Mesenchymal stem cell (in vitro differentiated cells and primary cell): ENCODE measurements at regions not wholly inside any gene's neighbourhood (a gene's known extent, or its start where the extent isn't known, plus 50 kb on each side); places are given as distances from the start of the nearest gene placed in this dataset.

Experiments
- DNase-seq: peaks from one replicate; pipeline ENCODE4 v3.0.0-alpha.2; 2013
- H2AFZ ChIP-seq: one replicate; pipeline ENCODE4 v1.6.1; 2013; ENCODE audit warnings: low read depth, mild to moderate bottlenecking, control low read depth, inconsistent platforms, low read length, moderate library complexity
- H2AK5ac ChIP-seq: 2 replicates; pipeline ENCODE4 v1.6.1; 2013; ENCODE audit warnings: low read length, moderate library complexity, mild to moderate bottlenecking, inconsistent platforms; ENCODE audit not compliant: severe bottlenecking
- H2BK120ac ChIP-seq: one replicate; pipeline ENCODE4 v1.6.1; 2013; ENCODE audit warnings: low read depth, mild to moderate bottlenecking, inconsistent platforms, low read length, moderate library complexity
- H2BK12ac ChIP-seq, 2 experiments: one replicate each; pipeline ENCODE4 v1.6.1; 2013; ENCODE audit warnings: inconsistent platforms in 2 of 2, low read length in 2 of 2, mild to moderate bottlenecking in 2 of 2, moderate library complexity in 2 of 2, control low read depth in 1 of 2
- H2BK15ac ChIP-seq: one replicate; pipeline ENCODE4 v1.6.1; 2013; ENCODE audit warnings: mild to moderate bottlenecking, low read depth, inconsistent platforms; ENCODE audit not compliant: poor library complexity, severe bottlenecking
- H2BK5ac ChIP-seq: 2 replicates; pipeline ENCODE4 v1.6.1; 2013; ENCODE audit warnings: low read depth, mild to moderate bottlenecking, low read length, control low read depth, inconsistent platforms; ENCODE audit not compliant: poor library complexity, severe bottlenecking
- H3K14ac ChIP-seq, 2 experiments: one replicate each; pipeline ENCODE4 v1.6.1; 2013; ENCODE audit warnings: inconsistent platforms in 2 of 2, low read length in 2 of 2, control low read depth in 1 of 2, mild to moderate bottlenecking in 1 of 2, moderate library complexity in 1 of 2
- H3K18ac ChIP-seq, 2 experiments: one replicate each; pipeline ENCODE4 v1.6.1; 2013; ENCODE audit warnings: inconsistent platforms in 2 of 2, low read length in 2 of 2, control low read depth in 1 of 2, low read depth in 1 of 2, mild to moderate bottlenecking in 1 of 2
- H3K23ac ChIP-seq, 2 experiments: one replicate each; pipeline ENCODE4 v1.6.1; 2013; ENCODE audit warnings: inconsistent platforms in 2 of 2, low read length in 2 of 2, mild to moderate bottlenecking in 2 of 2, moderate library complexity in 2 of 2, control low read depth in 1 of 2
- H3K27ac ChIP-seq: 2 replicates; pipeline ENCODE4 v1.5.1; 2013; ENCODE audit warnings: mild to moderate bottlenecking, moderate library complexity, low read length, control low read depth, inconsistent platforms; ENCODE audit not compliant: poor library complexity, severe bottlenecking
- H3K27me3 ChIP-seq, 2 experiments: 2 replicates each; pipeline versions ENCODE4 v1.6.1 to v1.7.0; 2013; ENCODE audit warnings: low read length in 2 of 2, mild to moderate bottlenecking in 2 of 2, moderate library complexity in 2 of 2, control low read depth in 1 of 2, inconsistent platforms in 1 of 2; ENCODE audit not compliant: control insufficient read depth in 1 of 2, insufficient read depth in 1 of 2
- H3K36me3 ChIP-seq, 2 experiments: 2 replicates each; pipeline versions ENCODE4 v1.6.1 to v1.7.0; 2013; ENCODE audit warnings: low read length in 2 of 2, control low read depth in 1 of 2, inconsistent platforms in 1 of 2, low read depth in 1 of 2, mild to moderate bottlenecking in 1 of 2; ENCODE audit not compliant: insufficient read depth in 2 of 2, control insufficient read depth in 1 of 2
- H3K4ac ChIP-seq, 2 experiments: one replicate each; pipeline ENCODE4 v1.6.1; 2013; ENCODE audit warnings: inconsistent platforms in 2 of 2, low read length in 2 of 2, mild to moderate bottlenecking in 2 of 2, moderate library complexity in 2 of 2, control low read depth in 1 of 2, low read depth in 1 of 2
- H3K4me1 ChIP-seq: 2 replicates; pipeline ENCODE4 v1.6.1; 2013; ENCODE audit warnings: low read depth, low read length, control low read depth; ENCODE audit not compliant: control insufficient read depth, insufficient read depth
- H3K4me2 ChIP-seq: 2 replicates; pipeline ENCODE4 v1.6.1; 2013; ENCODE audit warnings: low read length, mild to moderate bottlenecking, inconsistent platforms; ENCODE audit not compliant: poor library complexity, severe bottlenecking
- H3K4me3 ChIP-seq, 2 experiments: 2 replicates each; pipeline versions ENCODE4 v1.5.1 to v1.7.0; 2013; ENCODE audit warnings: low read length in 2 of 2, mild to moderate bottlenecking in 2 of 2, control low read depth in 1 of 2, low read depth in 1 of 2; ENCODE audit not compliant: insufficient read depth in 1 of 2
- H3K79me1 ChIP-seq: replicated peaks from 2 replicates; pipeline ENCODE4 v1.6.1; 2013; ENCODE audit warnings: mild to moderate bottlenecking, control low read depth, low read length, inconsistent platforms; ENCODE audit not compliant: poor library complexity, severe bottlenecking
- H3K9ac ChIP-seq: 2 replicates; pipeline ENCODE4 v1.7.0; 2013; ENCODE audit warnings: mild to moderate bottlenecking, low read length, moderate library complexity
- H3K9me3 ChIP-seq: 2 replicates; pipeline ENCODE4 v1.7.0; 2013; ENCODE audit warnings: mild to moderate bottlenecking, low read length; ENCODE audit not compliant: control insufficient read depth
- H4K8ac ChIP-seq: one replicate; pipeline ENCODE4 v1.6.1; 2013; ENCODE audit warnings: inconsistent platforms, mild to moderate bottlenecking, low read length, moderate library complexity
- H4K91ac ChIP-seq: one replicate; pipeline ENCODE4 v1.6.1; 2013; ENCODE audit warnings: mild to moderate bottlenecking, low read length, inconsistent platforms
- WGBS: methylation state at CpG from one replicate; pipeline ENCODE4 v1.1.7; 2013; ENCODE audit warnings: mixed read lengths; 5-methylcytosine and 5-hydroxymethylcytosine counted together

GRCh38 chr12:115166698-115167315, 482.8 kb upstream of the TBX3 start:
- no peak overlapping the region for H3K27ac ChIP-seq
- H3K9me3 ChIP-seq: no peaks in the 10 kb centered on the region
- no peak overlapping the region for H3K18ac ChIP-seq
- no peak overlapping the region for H4K91ac ChIP-seq
- H2BK12ac ChIP-seq: no peak overlapping the region
- no peak overlapping the region for H4K8ac ChIP-seq
- H3K14ac ChIP-seq: no peak overlapping the region
- no peak overlapping the region for H3K4me3 ChIP-seq
- H2AK5ac ChIP-seq: no peak overlapping the region
- no peak overlapping the region for H2AFZ ChIP-seq
- H3K4me1 ChIP-seq: no peaks in the 10 kb centered on the region
- no peak overlapping the region for H3K9ac ChIP-seq
- H3K27me3 ChIP-seq: no peaks in the 10 kb centered on the region
- H3K4ac ChIP-seq: no peak overlapping the region
- 60% methylated on average over 1 of the region's 5 CpGs for WGBS
- H2BK120ac ChIP-seq: no peak overlapping the region
- H2BK15ac ChIP-seq: no peak overlapping the region
- DNase-seq: peak; percentile 48
- no peaks in the 10 kb centered on the region for H3K36me3 ChIP-seq
- H3K79me1 ChIP-seq: no peaks in the 10 kb centered on the region
- H3K4me2 ChIP-seq: no peak overlapping the region
- H2BK5ac ChIP-seq: no peak overlapping the region
- no peak overlapping the region for H3K23ac ChIP-seq

GRCh38 chr12:115163710-115164109, 479.7 kb upstream of the TBX3 start:
- Histone ChIP-seq H2AK5ac (no peak overlapping the region), H3K27ac (no peak overlapping the region), H3K27me3 (no peaks in the 10 kb centered on the region), H3K9ac (no peak overlapping the region), H2BK12ac (no peak overlapping the region), H3K23ac (no peak overlapping the region), H4K8ac (no peak overlapping the region), H3K4ac (no peak overlapping the region), H3K14ac (no peak overlapping the region), H2BK5ac (no peak overlapping the region), H3K9me3 (no peaks in the 10 kb centered on the region), H4K91ac (no peak overlapping the region), H3K18ac (no peak overlapping the region), H3K4me3 (no peak overlapping the region), H3K36me3 (no peaks in the 10 kb centered on the region), H3K79me1 (no peaks in the 10 kb centered on the region), H3K4me2 (no peak overlapping the region), H2BK120ac (no peak overlapping the region), H2BK15ac (no peak overlapping the region), H3K4me1 (no peaks in the 10 kb centered on the region), H2AFZ (no peak overlapping the region)
- no peak for DNase-seq
- WGBS: 81% methylated on average over 8 of the region's 8 CpGs

GRCh38 chr12:115160271-115161128, 476.5 kb upstream of the TBX3 start:
- no peak overlapping the region for H3K27ac ChIP-seq
- H3K14ac ChIP-seq: no peak overlapping the region
- H2BK5ac ChIP-seq: no peak overlapping the region
- H3K36me3 ChIP-seq: no peaks in the 10 kb centered on the region
- DNase-seq: no peak
- H2BK120ac ChIP-seq: no peak overlapping the region
- H3K9ac ChIP-seq: no peak overlapping the region
- no peak overlapping the region for H2AK5ac ChIP-seq
- H3K4me2 ChIP-seq: no peak overlapping the region
- H4K91ac ChIP-seq: no peak overlapping the region
- H3K4me3 ChIP-seq: no peak overlapping the region
- H3K27me3 ChIP-seq: no peaks in the 10 kb centered on the region
- no peaks in the 10 kb centered on the region for H3K4me1 ChIP-seq
- no peaks in the 10 kb centered on the region for H3K79me1 ChIP-seq
- no peak overlapping the region for H3K23ac ChIP-seq
- no peak overlapping the region for H2BK15ac ChIP-seq
- no peak overlapping the region for H2AFZ ChIP-seq
- 73% methylated on average over 5 of the region's 6 CpGs for WGBS
- H3K18ac ChIP-seq: peak overlapping the region in 1 of 2 experiments; percentile 48
- no peak overlapping the region for H3K4ac ChIP-seq
- no peak overlapping the region for H4K8ac ChIP-seq
- H2BK12ac ChIP-seq: no peak overlapping the region
- H3K9me3 ChIP-seq: no peaks in the 10 kb centered on the region

GRCh38 chr12:115158816-115159215, 474.8 kb upstream of the TBX3 start:
- Histone ChIP-seq H3K36me3 (no peaks in the 10 kb centered on the region), H3K79me1 (no peaks in the 10 kb centered on the region), H4K8ac (no peak overlapping the region), H2BK15ac (no peak overlapping the region), H3K23ac (no peak overlapping the region), H3K14ac (no peak overlapping the region), H3K4me1 (no peaks in the 10 kb centered on the region), H3K18ac (peak overlapping the region in 1 of 2 experiments; percentile 14), H3K9me3 (no peaks in the 10 kb centered on the region), H2AFZ (no peak overlapping the region), H3K27ac (no peak overlapping the region), H2BK12ac (peak overlapping the region in 1 of 2 experiments; percentile 15), H2BK120ac (no peak overlapping the region), H3K27me3 (no peaks in the 10 kb centered on the region), H3K4me3 (no peak overlapping the region), H3K9ac (no peak overlapping the region), H3K4me2 (no peak overlapping the region), H4K91ac (no peak overlapping the region), H3K4ac (no peak overlapping the region), H2BK5ac (no peak overlapping the region), H2AK5ac (no peak overlapping the region)
- WGBS: 58% methylated on average over 5 of the region's 5 CpGs
- DNase-seq: no peak
